ENCODE measurements at regions not wholly inside any gene's neighbourhood (a gene's known extent, or its start where the extent isn't known, plus 50 kb on each side); places are given as distances from the start of the nearest gene placed in this dataset.
"Not testable (repeated sequence)": the region's sequence is repeated elsewhere in the genome, so short reads cannot be mapped to it uniquely, and the experiment has no call there.

DNA sequence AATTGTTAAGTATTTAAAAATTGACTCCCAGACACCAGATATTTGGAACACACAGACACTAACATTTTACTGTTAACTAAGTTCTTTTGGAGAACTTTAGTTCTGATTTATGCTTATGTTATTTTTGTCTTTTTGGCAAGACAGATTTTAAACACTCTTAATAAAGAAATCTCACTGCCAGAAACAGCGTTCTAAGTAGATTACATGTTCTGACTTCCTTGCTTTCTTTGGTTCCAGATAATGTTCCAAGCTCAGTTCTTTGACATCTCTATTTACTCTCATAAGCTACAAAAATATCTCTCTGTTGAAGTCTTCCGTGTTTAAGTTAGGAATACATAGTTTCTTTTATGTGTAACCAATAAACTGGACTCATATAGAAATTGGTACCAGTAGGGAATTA, 1699.6 kb downstream of the OTOL1 start:
- no peak for DNase-seq
- H3K27ac Mint-ChIP-seq = no peak overlapping the region
- H3K9me3 Mint-ChIP-seq = no peaks in the 10 kb centered on the region

GRCh38 chr3:163185721-163186350, 1689.2 kb downstream of the OTOL1 start:
- Histone ChIP-seq H3K9ac (ENCODE audit: extremely low read depth, low read length, poor library complexity, severe bottlenecking) (no peak overlapping the region), H3K4me3 (ENCODE audit: low read length) (no peak overlapping the region), H3K27ac (ENCODE audit: low read depth, low read length) (no peak overlapping the region), H3K36me3 (ENCODE audit: control insufficient read depth, insufficient read depth, low read length) (no peaks in the 10 kb centered on the region), H3K4me1 (ENCODE audit: control insufficient read depth, insufficient read depth, low read length) (no peaks in the 10 kb centered on the region), H3K9me3 (ENCODE audit: control insufficient read depth, low read length) (no peaks in the 10 kb centered on the region), H3K27me3 (ENCODE audit: control insufficient read depth, insufficient read depth, low read length, poor library complexity, severe bottlenecking) (no peaks in the 10 kb centered on the region)
- H3K27ac Mint-ChIP-seq = no peak overlapping the region
- TF ChIP-seq, protein P1, sequence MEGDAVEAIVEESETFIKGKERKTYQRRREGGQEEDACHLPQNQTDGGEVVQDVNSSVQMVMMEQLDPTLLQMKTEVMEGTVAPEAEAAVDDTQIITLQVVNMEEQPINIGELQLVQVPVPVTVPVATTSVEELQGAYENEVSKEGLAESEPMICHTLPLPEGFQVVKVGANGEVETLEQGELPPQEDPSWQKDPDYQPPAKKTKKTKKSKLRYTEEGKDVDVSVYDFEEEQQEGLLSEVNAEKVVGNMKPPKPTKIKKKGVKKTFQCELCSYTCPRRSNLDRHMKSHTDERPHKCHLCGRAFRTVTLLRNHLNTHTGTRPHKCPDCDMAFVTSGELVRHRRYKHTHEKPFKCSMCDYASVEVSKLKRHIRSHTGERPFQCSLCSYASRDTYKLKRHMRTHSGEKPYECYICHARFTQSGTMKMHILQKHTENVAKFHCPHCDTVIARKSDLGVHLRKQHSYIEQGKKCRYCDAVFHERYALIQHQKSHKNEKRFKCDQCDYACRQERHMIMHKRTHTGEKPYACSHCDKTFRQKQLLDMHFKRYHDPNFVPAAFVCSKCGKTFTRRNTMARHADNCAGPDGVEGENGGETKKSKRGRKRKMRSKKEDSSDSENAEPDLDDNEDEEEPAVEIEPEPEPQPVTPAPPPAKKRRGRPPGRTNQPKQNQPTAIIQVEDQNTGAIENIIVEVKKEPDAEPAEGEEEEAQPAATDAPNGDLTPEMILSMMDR (conservative IDR thresholded peaks at IDR 0.05) = no peak
- WGBS, 2 experiments (ENCODE audit: insufficient coverage in 1 of 2, insufficient read length in 1 of 2) = 100% methylated on average over 1 of the region's 1 CpG
- no peaks in the 10 kb centered on the region for H3K4me1 Mint-ChIP-seq
- H3K4me3 Mint-ChIP-seq = no peak overlapping the region
- peaks cover 2% of the 10 kb centered on the region for H3K36me3 Mint-ChIP-seq (ENCODE audit: low read depth)
- no peak for DNase-seq
- no peaks in the 10 kb centered on the region for H3K27me3 Mint-ChIP-seq (ENCODE audit: insufficient read depth)
- H3K9me3 Mint-ChIP-seq = no peaks in the 10 kb centered on the region

More for the DNA sequence above, 1699.6 kb downstream of the OTOL1 start:
- Histone ChIP-seq H3K4me3 (ENCODE audit: low read length) (no peak overlapping the region), H3K4me1 (ENCODE audit: control insufficient read depth, insufficient read depth, low read length) (no peaks in the 10 kb centered on the region), H3K9ac (ENCODE audit: extremely low read depth, low read length, poor library complexity, severe bottlenecking) (no peak overlapping the region), H3K27ac (ENCODE audit: low read depth, low read length) (no peak overlapping the region), H3K36me3 (ENCODE audit: control insufficient read depth, insufficient read depth, low read length) (no peaks in the 10 kb centered on the region), H3K9me3 (ENCODE audit: control insufficient read depth, low read length) (no peaks in the 10 kb centered on the region), H3K27me3 (ENCODE audit: control insufficient read depth, insufficient read depth, low read length, poor library complexity, severe bottlenecking) (no peaks in the 10 kb centered on the region)
- no peak overlapping the region for H3K4me3 Mint-ChIP-seq
- WGBS, 2 experiments (ENCODE audit: insufficient coverage in 1 of 2, insufficient read length in 1 of 2) = 92 to 100% methylated on average over 1 of the region's 2 CpGs
- no peaks in the 10 kb centered on the region for H3K4me1 Mint-ChIP-seq
- no peaks in the 10 kb centered on the region for H3K27me3 Mint-ChIP-seq (ENCODE audit: insufficient read depth)
- TF ChIP-seq, protein P1 (conservative IDR thresholded peaks at IDR 0.05) = no peak
- no peaks in the 10 kb centered on the region for H3K36me3 Mint-ChIP-seq (ENCODE audit: low read depth)

DNA sequence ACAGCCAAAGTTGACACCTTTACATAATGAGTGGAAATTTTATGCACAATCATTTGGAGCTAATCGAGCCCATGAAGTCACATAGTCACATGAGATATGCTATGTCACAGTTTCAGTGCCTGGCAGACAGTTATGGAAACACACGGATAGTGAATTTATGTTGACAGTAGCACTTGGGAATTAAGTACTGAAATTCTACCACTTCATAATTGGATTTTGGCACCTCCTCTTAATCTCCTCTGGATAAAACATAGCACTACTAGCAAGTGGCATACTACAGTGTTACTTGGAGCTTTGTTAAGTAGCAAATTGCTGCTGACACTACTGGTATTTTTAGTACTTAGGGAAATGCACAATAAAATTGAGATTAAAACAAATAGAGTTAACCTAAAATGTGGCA, 1679.4 kb downstream of the OTOL1 start:
- no peak overlapping the region for H3K27ac Mint-ChIP-seq
- no peaks in the 10 kb centered on the region for H3K36me3 ChIP-seq (ENCODE audit: control insufficient read depth, insufficient read depth, low read length)
- H3K9me3 ChIP-seq (ENCODE audit: control insufficient read depth, low read length) = peaks cover 7% of the 10 kb centered on the region
- peaks cover 2% of the 10 kb centered on the region for H3K4me1 Mint-ChIP-seq
- H3K27me3 Mint-ChIP-seq (ENCODE audit: insufficient read depth) = no peaks in the 10 kb centered on the region
- WGBS, 2 experiments (ENCODE audit: insufficient coverage in 1 of 2, insufficient read length in 1 of 2) = 93 to 100% methylated on average over 1 to 2 of the region's 2 CpGs
- peaks cover 3% of the 10 kb centered on the region for H3K36me3 Mint-ChIP-seq (ENCODE audit: low read depth)
- H3K27me3 ChIP-seq (ENCODE audit: control insufficient read depth, insufficient read depth, low read length, poor library complexity, severe bottlenecking) = no peaks in the 10 kb centered on the region
- H3K4me3 Mint-ChIP-seq = no peak overlapping the region
- no peak overlapping the region for H3K4me3 ChIP-seq (ENCODE audit: low read length)
- no peaks in the 10 kb centered on the region for H3K4me1 ChIP-seq (ENCODE audit: control insufficient read depth, insufficient read depth, low read length)
- peaks cover 17% of the 10 kb centered on the region for H3K9me3 Mint-ChIP-seq
- no peak overlapping the region for H3K9ac ChIP-seq (ENCODE audit: extremely low read depth, low read length, poor library complexity, severe bottlenecking)
- no peak for DNase-seq
- H3K27ac ChIP-seq (ENCODE audit: low read depth, low read length) = no peak overlapping the region
- TF ChIP-seq, protein P1 (conservative IDR thresholded peaks at IDR 0.05) = no peak

- H3K27me3 Mint-ChIP-seq (ENCODE audit: insufficient read depth); H3K36me3 ChIP-seq (ENCODE audit: control insufficient read depth, insufficient read depth, low read length); H3K4me3 Mint-ChIP-seq: not testable (repeated sequence)
Measured at GRCh38 chr3:163172513-163172912, 1675.9 kb downstream of the OTOL1 start.

More at GRCh38 chr3:163172513-163172912, 1675.9 kb downstream of the OTOL1 start:
- not testable (repeated sequence) for DNase-seq; H3K9ac ChIP-seq (ENCODE audit: extremely low read depth, low read length, poor library complexity, severe bottlenecking); H3K36me3 Mint-ChIP-seq (ENCODE audit: low read depth); H3K4me1 ChIP-seq (ENCODE audit: control insufficient read depth, insufficient read depth, low read length); H3K4me1 Mint-ChIP-seq; H3K27ac ChIP-seq (ENCODE audit: low read depth, low read length); H3K4me3 ChIP-seq (ENCODE audit: low read length); H3K9me3 ChIP-seq (ENCODE audit: control insufficient read depth, low read length); H3K27me3 ChIP-seq (ENCODE audit: control insufficient read depth, insufficient read depth, low read length, poor library complexity, severe bottlenecking); H3K27ac Mint-ChIP-seq
- WGBS, 2 experiments (ENCODE audit: insufficient coverage in 1 of 2, insufficient read length in 1 of 2) = 91 to 94% methylated on average over 2 to 3 of the region's 3 CpGs
- H3K9me3 Mint-ChIP-seq = peaks cover 17% of the 10 kb centered on the region
